Gastrocnemius medialis (tissue), 4 donors: ENCODE measurements at regions not wholly inside any gene's neighbourhood (a gene's known extent, or its start where the extent isn't known, plus 50 kb on each side); places are given as distances from the start of the nearest gene placed in this dataset.

Source experiments
- POLR2A ChIP-seq, 2 donors: fragments of 450-650 bp; IDR thresholded peaks; one replicate each; pipeline ENCODE4 v1.6.1; 2017; ENCODE audit warnings: antibody characterized with exemption in 2 of 2, mild to moderate bottlenecking in 2 of 2, moderate library complexity in 2 of 2
- TF ChIP-seq, protein P1 (sequence below), 5 experiments: fragments of 450-650 bp in 3 of 5; fragments of 200-600 bp in 2 of 5; sonication (generic) in 2 of 5; IDR thresholded peaks in 4 of 5; conservative IDR thresholded peaks in 1 of 5; 1 replicate in 4 of 5; 2 replicates in 1 of 5; pipeline ENCODE4 v1.5.1; 2016 to 2019; ENCODE audit warnings: antibody characterized with exemption in 5 of 5, mild to moderate bottlenecking in 3 of 5, moderate library complexity in 3 of 5

DNA sequence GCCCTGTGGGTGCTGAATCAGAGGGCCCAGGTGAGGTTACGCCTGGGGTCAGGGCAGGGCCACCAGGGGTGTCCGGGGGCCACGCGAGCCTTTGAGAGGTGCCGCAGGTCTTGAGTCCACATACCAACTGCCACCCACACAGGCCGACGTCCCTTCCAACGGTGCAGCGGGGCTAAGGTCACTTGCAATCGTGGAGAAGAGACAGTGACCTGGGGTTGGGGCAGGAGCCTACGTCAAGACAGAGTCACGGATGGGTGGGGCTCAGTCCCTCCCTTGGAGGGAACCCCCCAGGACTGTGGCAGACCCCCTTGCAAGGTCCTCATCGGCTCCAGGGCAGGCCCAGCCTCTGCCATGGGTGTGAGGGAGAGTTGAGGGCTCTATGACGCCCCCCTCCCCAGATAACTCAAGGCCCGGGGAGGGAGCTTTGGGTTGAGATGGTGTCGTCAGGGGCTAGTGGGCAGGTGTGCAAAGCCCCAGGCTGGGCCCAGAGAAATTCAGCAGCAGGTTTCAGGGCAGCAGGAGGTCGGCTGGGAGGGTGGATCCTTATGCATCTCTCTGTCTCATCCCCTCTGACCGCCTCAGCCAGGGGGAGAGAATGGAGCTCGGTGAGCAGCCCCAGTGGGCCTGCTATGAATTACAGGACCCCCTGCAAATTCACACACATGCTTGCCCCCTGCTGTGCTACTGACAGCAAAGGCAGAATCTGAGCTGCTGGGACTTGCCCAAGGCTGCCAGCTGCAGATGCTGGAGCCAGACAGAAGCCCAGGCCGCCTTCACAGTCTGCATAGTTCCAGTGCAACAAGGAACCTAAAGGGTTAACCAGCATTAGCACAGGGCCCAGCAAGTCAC is 60.0 kb downstream of the MYEOV start:
- TF ChIP-seq, protein P1, sequence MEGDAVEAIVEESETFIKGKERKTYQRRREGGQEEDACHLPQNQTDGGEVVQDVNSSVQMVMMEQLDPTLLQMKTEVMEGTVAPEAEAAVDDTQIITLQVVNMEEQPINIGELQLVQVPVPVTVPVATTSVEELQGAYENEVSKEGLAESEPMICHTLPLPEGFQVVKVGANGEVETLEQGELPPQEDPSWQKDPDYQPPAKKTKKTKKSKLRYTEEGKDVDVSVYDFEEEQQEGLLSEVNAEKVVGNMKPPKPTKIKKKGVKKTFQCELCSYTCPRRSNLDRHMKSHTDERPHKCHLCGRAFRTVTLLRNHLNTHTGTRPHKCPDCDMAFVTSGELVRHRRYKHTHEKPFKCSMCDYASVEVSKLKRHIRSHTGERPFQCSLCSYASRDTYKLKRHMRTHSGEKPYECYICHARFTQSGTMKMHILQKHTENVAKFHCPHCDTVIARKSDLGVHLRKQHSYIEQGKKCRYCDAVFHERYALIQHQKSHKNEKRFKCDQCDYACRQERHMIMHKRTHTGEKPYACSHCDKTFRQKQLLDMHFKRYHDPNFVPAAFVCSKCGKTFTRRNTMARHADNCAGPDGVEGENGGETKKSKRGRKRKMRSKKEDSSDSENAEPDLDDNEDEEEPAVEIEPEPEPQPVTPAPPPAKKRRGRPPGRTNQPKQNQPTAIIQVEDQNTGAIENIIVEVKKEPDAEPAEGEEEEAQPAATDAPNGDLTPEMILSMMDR (IDR thresholded peaks at IDR 0.05 in 4 of 5, conservative IDR thresholded peaks at IDR 0.05 in 1 of 5), result no peak
- TF ChIP-seq POLR2A (IDR thresholded peaks at IDR 0.05), result no peak
